ENCODE measurements at regions not wholly inside any gene's neighbourhood (a gene's known extent, or its start where the extent isn't known, plus 50 kb on each side); places are given as distances from the start of the nearest gene placed in this dataset.

GRCh38 chr2:6281524-6281923 lies 584.2 kb downstream of the CMPK2 start:
- POLR2A ChIA-PET, result no interaction called here

GRCh38 chr2:6283259-6283658 lies 582.4 kb downstream of the CMPK2 start:
- no peak overlapping the region for H2AFZ ChIP-seq (ENCODE audit: low read depth)
- no peak for DNase-seq
- no peaks in the 10 kb centered on the region for H4K20me1 ChIP-seq (ENCODE audit: insufficient read depth)
- ChIA-PET POLR2A (no interaction called here), CTCF (interaction anchor here (1.1 kb wide), 1 partner anchor 814 kb away, joined by 3 read pairs; no protein-coding TSS in a partner anchor)
- H3K4me2 ChIP-seq, result no peak overlapping the region
- no peak overlapping the region for H3K4me3 ChIP-seq (ENCODE audit: low read depth in 2 of 2, low read length in 1 of 2)
- no peaks in the 10 kb centered on the region for H3K9me2 ChIP-seq
- no peak overlapping the region for H3K27ac ChIP-seq (ENCODE audit: low read depth in 2 of 2, low read length in 1 of 2)
- H3F3A ChIP-seq (replicated peaks; ENCODE audit: insufficient read depth), result no peaks in the 10 kb centered on the region
- no peaks in the 10 kb centered on the region for H3K36me3 ChIP-seq (replicated peaks in 1 of 2; ENCODE audit: control insufficient read depth in 1 of 2, insufficient read depth in 2 of 2, low read length in 1 of 2)
- 72% methylated on average over 24 of the region's 24 CpGs for WGBS (ENCODE audit: low lambda C conversion rate)
- no peaks in the 10 kb centered on the region for H3K4me1 ChIP-seq (ENCODE audit: control insufficient read depth in 1 of 2, insufficient read depth in 2 of 2, low read depth in 1 of 2, low read length in 1 of 2)
- no peak for TF ChIP-seq MEF2A (IDR thresholded peaks at IDR 0.05; ENCODE audit: borderline replicate concordance, low read depth)
- TF ChIP-seq FOXJ3 (CRISPR knock-in tag; IDR thresholded peaks at IDR 0.05), result no peak
- no peak for TF ChIP-seq TAF1 (IDR thresholded peaks at IDR 0.05; ENCODE audit: borderline replicate concordance, low read depth, low read length)
- no peak for TF ChIP-seq ELF1 (IDR thresholded peaks at IDR 0.05)
- no peak for TF ChIP-seq GATA2 (CRISPR knock-in tag; IDR thresholded peaks at IDR 0.05)
- no peak for TF ChIP-seq JUND (IDR thresholded peaks at IDR 0.05)
- TF ChIP-seq EP300 (IDR thresholded peaks at IDR 0.05; ENCODE audit: borderline replicate concordance in 1 of 2, low read depth in 1 of 2, low read length in 1 of 2), result no peak
- no peak for TF ChIP-seq TEAD4 (IDR thresholded peaks at IDR 0.05; ENCODE audit: borderline replicate concordance, insufficient read depth)
- TF ChIP-seq USF2 (IDR thresholded peaks at IDR 0.05; ENCODE audit: borderline replicate concordance, low read depth, low read length), result no peak
- no peak for TF ChIP-seq SMC3 (IDR thresholded peaks at IDR 0.05; ENCODE audit: low read depth, low read length)
- no peak for TF ChIP-seq NRF1 (IDR thresholded peaks at IDR 0.05; ENCODE audit: low read depth, low read length)
- TF ChIP-seq PBX3 (IDR thresholded peaks at IDR 0.05), result no peak
- TF ChIP-seq TCF12 (IDR thresholded peaks at IDR 0.05), result no peak
- TF ChIP-seq RCOR1 (IDR thresholded peaks at IDR 0.05; ENCODE audit: low read length), result no peak
- TF ChIP-seq USF1 (IDR thresholded peaks at IDR 0.05; ENCODE audit: borderline replicate concordance, low read depth), result no peak
- no peaks in the 10 kb centered on the region for H3K79me2 ChIP-seq (ENCODE audit: insufficient read depth)
- no peak overlapping the region for H3K9ac ChIP-seq
- H3K27me3 ChIP-seq (ENCODE audit: insufficient read depth), result no peaks in the 10 kb centered on the region
- H3K9me3 ChIP-seq, result no peaks in the 10 kb centered on the region

More at GRCh38 chr2:6281524-6281923, 584.2 kb downstream of the CMPK2 start:
- H3K9me2 ChIP-seq, result no peaks in the 10 kb centered on the region
- CTCF ChIA-PET, result no interaction called here
- 67% methylated on average over 5 of the region's 5 CpGs for WGBS (ENCODE audit: low lambda C conversion rate)
- no peaks in the 10 kb centered on the region for H3K79me2 ChIP-seq (ENCODE audit: insufficient read depth)
- H3K27ac ChIP-seq (ENCODE audit: low read depth in 2 of 2, low read length in 1 of 2), result no peak overlapping the region
- H3K4me1 ChIP-seq (ENCODE audit: control insufficient read depth in 1 of 2, insufficient read depth in 2 of 2, low read depth in 1 of 2, low read length in 1 of 2), result no peaks in the 10 kb centered on the region
- no peak overlapping the region for H3K4me2 ChIP-seq
- TF ChIP-seq TCF12 (IDR thresholded peaks at IDR 0.05), result no peak
- no peak for TF ChIP-seq ELF1 (IDR thresholded peaks at IDR 0.05)
- TF ChIP-seq RFX5 (IDR thresholded peaks at IDR 0.05; ENCODE audit: low read length), result no peak
- TF ChIP-seq NFIC (IDR thresholded peaks at IDR 0.05; ENCODE audit: borderline replicate concordance), result no peak
- TF ChIP-seq EP300 (IDR thresholded peaks at IDR 0.05; ENCODE audit: borderline replicate concordance in 1 of 2, low read depth in 1 of 2, low read length in 1 of 2), result no peak
- no peak for TF ChIP-seq POLR2AphosphoS5 (IDR thresholded peaks at IDR 0.05; ENCODE audit: low read depth, low read length)
- H4K20me1 ChIP-seq (ENCODE audit: insufficient read depth), result no peaks in the 10 kb centered on the region
- no peaks in the 10 kb centered on the region for H3K36me3 ChIP-seq (replicated peaks in 1 of 2; ENCODE audit: control insufficient read depth in 1 of 2, insufficient read depth in 2 of 2, low read length in 1 of 2)
- no peak overlapping the region for H2AFZ ChIP-seq (ENCODE audit: low read depth)
- no peak for DNase-seq
- H3K9me3 ChIP-seq, result no peaks in the 10 kb centered on the region
- no peaks in the 10 kb centered on the region for H3K27me3 ChIP-seq (ENCODE audit: insufficient read depth)
- no peaks in the 10 kb centered on the region for H3F3A ChIP-seq (replicated peaks; ENCODE audit: insufficient read depth)
- H3K4me3 ChIP-seq (ENCODE audit: low read depth in 2 of 2, low read length in 1 of 2), result no peak overlapping the region
- no peak overlapping the region for H3K9ac ChIP-seq

Data from SK-N-SH (cell line).